GM13976 (cell line): ENCODE measurements at regions not wholly inside any gene's neighbourhood (a gene's known extent, or its start where the extent isn't known, plus 50 kb on each side); places are given as distances from the start of the nearest gene placed in this dataset.

Source experiments
- DNase-seq: peaks from one replicate; pipeline ENCODE4 v3.0.0; 2012; ENCODE audit warnings: low spot score
- CTCF ChIP-seq: IDR thresholded peaks from 2 replicates; pipeline ENCODE4 v1.5.1; 2012; ENCODE audit warnings: borderline replicate concordance, mild to moderate bottlenecking; ENCODE audit not compliant: insufficient read depth; ENCODE audit errors: extremely low read depth, missing control alignments, control extremely low read depth
- in situ Hi-C: fragments of 300-500 bp; cut with MboI; formaldehyde crosslinking; loops from one replicate; pipeline ENCODE4 v1.12.0; 2022; ENCODE audit warnings: low sequenced_read_pairs, mixed read lengths, inconsistent platforms; ENCODE audit not compliant: unreplicated experiment

- in situ Hi-C loops, result no loop called here
- DNase-seq, result no peak
- TF ChIP-seq CTCF, result no peak
Measured at GRCh38 chr2:177117755-177118154, 94.8 kb upstream of the HNRNPA3 start.

GRCh38 chr2:177118636-177119035 lies 94.0 kb upstream of the HNRNPA3 start:
- in situ Hi-C loops, result no loop called here
- TF ChIP-seq CTCF, result no peak
- no peak for DNase-seq

- in situ Hi-C loops, result no loop called here
- TF ChIP-seq CTCF, result no peak
- no peak for DNase-seq
Measured at GRCh38 chr2:177119099-177119498, 93.5 kb upstream of the HNRNPA3 start.

GRCh38 chr2:177123048-177123447 lies 89.5 kb upstream of the HNRNPA3 start:
- no peak for TF ChIP-seq CTCF
- DNase-seq, result no peak
- in situ Hi-C loops, result no loop called here

- no peak for TF ChIP-seq CTCF
- in situ Hi-C loops, result no loop called here
- no peak for DNase-seq
Measured at GRCh38 chr2:177124371-177124770, 88.2 kb upstream of the HNRNPA3 start.

DNA sequence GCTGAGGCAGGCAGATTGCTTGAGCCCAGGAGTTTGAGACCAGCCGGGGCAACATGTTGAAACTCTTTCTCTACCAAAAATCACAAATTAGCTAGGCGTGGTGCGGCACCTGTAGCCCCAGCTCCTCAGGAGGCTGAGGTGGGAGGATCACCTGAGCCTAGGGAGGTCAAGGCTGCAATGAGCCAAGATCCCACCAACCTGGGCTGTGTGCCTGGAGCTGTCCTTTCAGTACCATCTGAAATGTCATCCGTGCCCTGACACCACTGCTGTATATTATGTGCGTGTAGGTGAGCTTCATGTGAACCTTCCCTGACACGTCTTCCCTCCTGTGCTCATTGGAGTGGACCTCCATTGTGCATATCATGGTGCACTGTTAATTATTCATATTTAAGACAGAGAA lies 84.8 kb upstream of the HNRNPA3 start:
- TF ChIP-seq CTCF, result no peak
- in situ Hi-C loops, result no loop called here
- no peak for DNase-seq

- in situ Hi-C loops, result no loop called here
- DNase-seq, result no peak
- no peak for TF ChIP-seq CTCF
Measured at GRCh38 chr2:177129610-177130009, 83.0 kb upstream of the HNRNPA3 start.
